Stimulated activated CD4-positive, alpha-beta T cell treated with anti-CD3 and anti-CD28 coated beads, Interleukin-1b, Interleukin-23, amount 100 ng/mL, for 4 hours (primary cell): ENCODE measurements at regions not wholly inside any gene's neighbourhood (a gene's known extent, or its start where the extent isn't known, plus 50 kb on each side); places are given as distances from the start of the nearest gene placed in this dataset.
"Not testable (repeated sequence)": the region's sequence is repeated elsewhere in the genome, so short reads cannot be mapped to it uniquely, and the experiment has no call there.

Experiments used
- DNase-seq, 2 donors: peaks; one replicate each; pipeline ENCODE4 v3.0.0-alpha.2; 2020; ENCODE audit warnings: low read depth in 2 of 2

GRCh38 chr2:111616651-111617218, 267.3 kb downstream of the ANAPC1 start:
- no peak for DNase-seq

GRCh38 chr2:111617299-111618225, 266.4 kb downstream of the ANAPC1 start:
- DNase-seq: no peak

DNA sequence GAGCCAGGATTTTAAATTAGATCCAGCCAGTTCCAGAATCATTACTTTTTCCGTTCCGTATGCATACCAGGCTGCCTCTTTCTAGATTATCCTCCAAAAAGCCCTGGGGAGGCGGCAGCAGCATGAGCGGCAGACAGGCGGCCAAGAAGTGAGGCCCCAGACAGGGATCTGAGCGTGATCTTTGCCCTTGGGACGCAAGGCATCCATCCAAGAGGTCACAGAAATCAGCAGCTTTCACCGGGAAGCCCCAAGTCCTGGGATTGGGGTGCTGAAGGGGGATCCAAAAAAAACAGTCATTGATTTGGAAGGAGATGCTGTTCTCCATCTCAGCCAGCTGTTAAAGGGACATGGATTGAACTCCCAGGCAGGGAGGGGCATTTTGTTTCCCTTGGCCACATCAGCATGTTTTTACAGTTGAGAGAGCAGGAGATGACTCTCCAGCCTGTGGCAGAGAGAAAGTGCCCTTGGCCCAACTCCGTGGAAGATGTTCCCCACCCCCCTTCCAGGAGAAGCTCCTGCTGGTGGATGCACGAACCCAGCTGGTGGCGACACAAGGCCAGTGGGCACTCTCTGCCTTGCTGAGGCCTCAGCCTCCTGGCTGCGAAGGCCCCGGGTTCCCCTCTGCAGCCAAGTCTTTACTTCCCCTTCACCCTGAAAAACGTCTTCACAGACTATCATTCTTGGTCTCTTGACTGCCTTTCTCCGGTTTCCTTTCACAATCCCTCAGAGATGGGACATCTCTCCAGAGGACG, 265.6 kb downstream of the ANAPC1 start:
- no peak for DNase-seq

DNA sequence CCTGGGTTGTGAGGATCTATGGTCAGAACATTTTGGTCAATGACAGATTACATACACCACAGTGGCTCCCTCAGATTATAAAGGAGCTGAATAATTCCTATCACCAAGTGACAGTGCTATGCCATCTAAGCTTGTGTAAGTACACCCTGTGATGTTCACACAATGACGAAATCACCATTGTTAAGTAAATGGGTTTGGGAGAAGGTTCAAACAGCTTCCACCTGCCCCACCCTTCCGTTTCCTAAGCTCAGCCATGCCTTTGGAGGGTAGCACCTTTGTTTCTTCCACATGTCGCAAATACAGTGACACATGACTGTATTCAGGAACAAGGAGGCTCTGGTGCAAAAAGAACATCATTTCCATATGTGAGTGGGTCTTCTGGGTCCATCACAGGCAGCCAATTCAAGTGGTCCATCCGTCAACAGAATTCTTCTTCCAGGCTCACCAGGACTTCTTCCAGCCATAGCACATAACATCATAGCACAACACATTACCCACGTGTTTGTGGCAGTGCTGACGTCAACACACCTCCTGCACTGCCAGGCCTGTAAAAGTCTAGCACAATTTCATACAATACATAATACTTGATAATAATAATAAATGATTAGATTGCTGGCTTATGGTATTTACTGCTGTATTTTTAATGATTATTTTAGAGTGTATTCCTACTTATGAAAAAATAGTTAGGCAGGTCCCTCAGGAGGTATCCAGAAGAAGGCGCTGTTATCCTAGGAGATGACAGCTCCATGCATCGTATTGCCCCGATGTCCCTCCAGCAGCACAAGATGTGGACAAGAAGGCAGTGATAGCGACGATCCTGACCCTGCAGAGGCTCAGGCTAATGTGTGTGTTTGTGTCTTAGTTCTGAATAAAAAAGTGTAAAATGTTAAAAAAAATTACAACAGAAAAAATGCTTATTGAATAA, 264.8 kb downstream of the ANAPC1 start:
- DNase-seq: no peak

- DNase-seq: no peak
Measured at GRCh38 chr2:111620281-111620680, 263.7 kb downstream of the ANAPC1 start.

GRCh38 chr2:111622859-111623258, 261.1 kb downstream of the ANAPC1 start:
- DNase-seq: no peak

- DNase-seq: no peak
Measured at GRCh38 chr2:111623380-111623779, 260.6 kb downstream of the ANAPC1 start.

- DNase-seq: no peak
Measured at GRCh38 chr2:111624411-111625156, 259.4 kb downstream of the ANAPC1 start.

DNA sequence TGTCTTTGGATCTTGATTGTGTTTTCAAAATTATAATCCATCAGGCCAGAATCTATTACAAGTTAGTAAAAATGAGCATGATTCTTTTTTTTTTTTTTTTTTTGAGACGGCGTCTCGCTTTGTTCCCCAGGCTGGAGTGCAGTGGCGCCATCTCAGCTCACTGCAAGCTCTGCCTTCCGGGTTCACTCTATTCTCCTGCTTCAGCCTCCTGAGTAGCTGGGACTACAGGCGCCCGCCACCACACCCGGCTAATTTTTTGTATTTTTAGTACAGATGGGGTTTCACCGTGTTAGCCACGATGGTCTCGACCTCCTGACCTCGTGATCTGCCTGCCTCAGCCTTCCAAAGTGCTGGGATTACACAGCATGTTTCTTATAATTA, 258.8 kb downstream of the ANAPC1 start:
- DNase-seq: not testable (repeated sequence)

DNA sequence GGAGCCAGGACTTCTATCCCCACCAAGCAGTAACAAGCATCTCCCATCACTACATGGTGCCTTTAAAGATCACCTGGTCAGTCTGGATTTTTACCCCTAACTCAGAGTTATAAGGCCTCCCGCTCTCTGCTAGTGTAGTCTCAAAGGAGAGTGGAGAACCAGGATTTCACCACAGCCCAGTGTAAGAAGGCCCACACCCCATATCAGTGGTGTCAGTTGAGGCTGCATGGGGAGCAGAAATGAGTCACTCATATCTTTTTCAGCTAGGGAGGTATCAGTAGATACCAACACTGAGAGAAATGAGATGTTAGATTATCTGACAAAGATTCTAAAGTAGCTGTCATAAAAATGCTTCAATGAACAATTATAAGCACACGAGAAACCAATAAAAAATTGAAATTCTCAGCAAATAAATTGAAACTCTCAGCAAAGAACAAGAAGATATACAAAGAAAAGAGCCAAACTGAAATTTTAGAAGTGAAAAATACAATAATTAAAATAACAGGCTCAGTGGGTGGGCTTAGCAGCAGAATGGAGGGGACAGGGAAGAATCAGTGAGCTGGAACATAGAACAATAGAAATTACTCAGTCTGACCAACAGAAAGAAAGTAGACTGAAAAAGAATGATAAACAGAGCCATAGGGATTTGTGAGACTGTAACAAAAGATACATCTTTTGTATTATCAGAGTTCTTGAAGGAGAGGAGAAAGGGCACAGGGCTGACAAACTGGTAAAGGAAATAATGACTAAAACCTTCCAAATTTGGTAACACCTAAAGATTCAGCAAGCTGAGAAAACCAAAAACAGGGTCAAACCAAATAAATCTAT, 257.7 kb downstream of the ANAPC1 start:
- DNase-seq: no peak

GRCh38 chr2:111626865-111627163, 257.2 kb downstream of the ANAPC1 start:
- no peak for DNase-seq

DNA sequence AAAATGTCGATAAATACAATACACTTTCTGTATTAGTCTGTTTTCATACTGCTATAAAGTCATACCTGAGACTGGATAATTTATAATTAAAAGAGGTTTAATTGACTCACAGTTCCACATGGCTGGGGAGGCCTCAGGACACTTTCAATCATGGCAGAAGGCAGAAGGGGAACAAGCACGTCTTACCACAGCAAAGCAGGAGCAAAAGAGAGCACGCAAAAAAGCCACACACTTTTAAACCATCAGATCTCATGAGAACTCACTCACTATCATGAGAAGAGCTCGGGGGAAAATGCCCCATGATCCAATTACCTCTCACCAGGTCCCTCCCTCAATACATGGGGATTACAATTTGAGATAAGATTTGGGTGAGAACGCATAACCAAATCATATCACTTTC, 256.7 kb downstream of the ANAPC1 start:
- DNase-seq: no peak

GRCh38 chr2:111628221-111628620, 255.8 kb downstream of the ANAPC1 start:
- DNase-seq: no peak

- no peak for DNase-seq
Measured at GRCh38 chr2:111629983-111630382, 254.0 kb downstream of the ANAPC1 start.

- no peak for DNase-seq
Measured at GRCh38 chr2:111632661-111633060, 251.3 kb downstream of the ANAPC1 start.

DNA sequence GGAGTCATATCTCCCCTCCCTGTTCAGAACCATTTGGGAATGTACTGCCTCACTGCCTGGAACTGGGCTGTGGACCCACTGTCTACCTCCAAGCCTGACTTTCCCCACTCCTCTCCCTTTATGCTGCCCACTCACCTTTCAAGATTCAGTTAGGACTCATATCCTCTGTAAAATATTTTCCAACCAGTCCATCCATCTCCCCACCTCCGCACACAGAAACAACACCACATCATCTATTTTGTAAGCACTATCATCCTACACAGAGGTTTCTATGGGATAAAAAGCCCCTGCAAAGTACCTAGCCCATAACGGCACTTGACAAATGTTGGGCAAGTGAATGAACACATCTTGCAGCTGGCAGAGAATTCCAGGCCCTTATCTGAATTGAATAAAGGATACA, 250.8 kb downstream of the ANAPC1 start:
- no peak for DNase-seq

GRCh38 chr2:111633643-111634042, 250.3 kb downstream of the ANAPC1 start:
- DNase-seq: no peak

- DNase-seq: no peak
Measured at GRCh38 chr2:111634050-111634794, 249.8 kb downstream of the ANAPC1 start.

- DNase-seq: no peak
Measured at GRCh38 chr2:111634995-111635538, 248.9 kb downstream of the ANAPC1 start.
